HG03457 (cell line): ENCODE measurements at regions not wholly inside any gene's neighbourhood (a gene's known extent, or its start where the extent isn't known, plus 50 kb on each side); places are given as distances from the start of the nearest gene placed in this dataset.
"Not testable (repeated sequence)": the region's sequence is repeated elsewhere in the genome, so short reads cannot be mapped to it uniquely, and the experiment has no call there.

Experiments
- ATAC-seq: cut with Tn5 transposase; IDR thresholded peaks from one replicate; pipeline ENCODE4 v1.9.1; 2021; ENCODE audit warnings: moderate number of reproducible peaks; ENCODE audit not compliant: unreplicated experiment

DNA sequence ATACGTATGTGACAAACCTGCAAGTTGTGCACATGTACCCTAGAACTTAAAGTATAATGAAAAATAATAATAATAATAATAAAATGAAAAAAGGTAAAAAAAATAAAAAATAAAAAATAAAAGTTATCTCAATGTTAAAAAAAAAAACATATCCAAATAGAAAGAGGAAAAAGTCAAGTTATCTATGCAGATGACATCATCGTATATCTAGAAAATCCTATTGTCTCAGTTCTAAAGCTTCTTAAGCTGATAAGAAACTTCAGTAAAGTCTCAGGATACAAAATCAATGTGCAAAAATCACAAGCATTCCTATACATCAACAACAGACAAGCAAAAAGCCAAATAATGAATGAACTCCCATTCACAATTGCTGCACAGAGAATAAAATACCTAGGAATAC lies 466.6 kb upstream of the PHF14 start:
- no peak for ATAC-seq

DNA sequence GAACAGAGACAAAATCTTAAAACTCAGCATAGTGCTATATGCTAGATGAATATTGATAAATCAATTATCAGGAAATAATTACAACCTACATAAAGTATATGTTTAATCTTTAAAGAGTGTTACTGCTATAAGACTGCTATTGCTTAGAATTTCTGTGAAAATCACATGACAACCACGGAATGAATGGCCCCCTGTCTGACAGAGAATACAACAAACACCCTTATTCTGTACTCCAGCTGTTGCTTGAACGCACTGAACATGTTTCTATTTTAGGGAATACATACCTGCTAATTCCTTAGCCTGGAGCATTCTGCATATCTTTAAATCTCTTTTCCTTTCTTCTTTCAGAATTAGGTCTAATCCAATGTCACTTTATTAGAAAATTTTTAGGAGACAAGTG lies 452.4 kb upstream of the PHF14 start:
- no peak for ATAC-seq

- not testable (repeated sequence) for ATAC-seq
These were observed 440.2 kb upstream of the PHF14 start for GRCh38 chr7:10533429-10533828.

DNA sequence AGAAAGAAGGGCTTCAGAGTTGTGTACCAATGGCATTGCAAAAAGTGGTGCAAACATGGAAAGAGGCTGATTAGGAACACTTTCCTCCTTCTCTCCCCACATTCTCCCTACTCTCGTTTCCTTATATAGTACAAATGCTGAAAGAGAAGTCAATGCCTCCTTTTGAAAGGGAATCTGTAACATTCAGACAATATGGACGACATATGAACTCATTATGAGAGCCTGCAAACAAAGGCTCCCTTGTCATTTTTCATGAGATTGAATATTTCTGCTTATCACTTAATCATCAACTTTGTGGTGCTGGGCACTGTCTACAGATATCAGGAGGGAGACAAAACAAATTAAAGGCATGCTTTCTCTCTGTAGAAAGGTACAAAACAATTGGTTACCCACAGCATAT lies 437.1 kb upstream of the PHF14 start:
- ATAC-seq = no peak

GRCh38 chr7:10537764-10538163 lies 435.9 kb upstream of the PHF14 start:
- no peak for ATAC-seq

DNA sequence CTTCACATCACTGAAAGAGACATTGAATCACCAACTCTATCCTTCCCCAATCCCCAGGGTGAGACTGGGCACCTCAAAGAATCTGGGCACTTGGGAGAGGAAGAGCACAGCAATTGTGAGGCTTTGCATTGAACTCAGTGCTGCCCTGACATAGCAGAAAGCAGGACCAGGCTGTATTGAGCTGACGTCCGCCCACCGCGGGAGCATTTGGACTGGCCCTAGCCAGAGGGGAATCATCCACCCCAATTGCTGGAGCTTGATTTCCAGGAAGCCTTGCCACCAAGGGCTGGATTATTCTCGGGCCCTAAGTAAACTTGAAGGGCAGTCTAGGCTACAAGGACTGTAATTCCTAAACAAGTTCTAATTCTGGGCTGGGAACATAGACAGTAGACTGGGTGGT lies 416.3 kb upstream of the PHF14 start:
- ATAC-seq = no peak

- no peak for ATAC-seq
These were observed 413.2 kb upstream of the PHF14 start for GRCh38 chr7:10560497-10560896.

- no peak for ATAC-seq
These were observed 404.8 kb upstream of the PHF14 start for GRCh38 chr7:10568891-10569290.

- ATAC-seq = no peak
These were observed 401.9 kb upstream of the PHF14 start for GRCh38 chr7:10571759-10572158.

DNA sequence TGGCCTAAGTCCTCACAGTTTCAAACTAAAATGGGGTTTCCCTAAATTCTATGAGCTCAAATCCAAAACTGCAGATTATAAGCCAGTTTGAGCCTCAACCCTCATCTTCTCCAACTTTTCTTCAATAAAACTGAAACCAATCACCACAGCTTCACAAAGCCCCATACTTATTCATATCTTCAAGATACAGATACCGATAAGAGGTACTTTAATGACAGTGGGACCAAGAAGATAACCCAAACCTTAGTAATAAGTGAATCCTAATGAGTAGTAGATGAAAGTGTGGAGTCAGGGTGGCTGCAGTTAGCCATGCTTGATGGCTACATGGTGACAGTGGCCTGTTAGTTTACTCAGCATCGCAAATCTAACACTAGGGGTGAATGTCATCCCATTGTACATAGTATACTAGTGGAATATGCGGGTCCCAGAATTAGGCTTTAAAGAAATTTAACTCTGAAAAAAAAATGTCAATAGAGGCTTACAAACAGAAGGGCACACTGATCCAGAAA lies 395.8 kb upstream of the PHF14 start:
- ATAC-seq = no peak

DNA sequence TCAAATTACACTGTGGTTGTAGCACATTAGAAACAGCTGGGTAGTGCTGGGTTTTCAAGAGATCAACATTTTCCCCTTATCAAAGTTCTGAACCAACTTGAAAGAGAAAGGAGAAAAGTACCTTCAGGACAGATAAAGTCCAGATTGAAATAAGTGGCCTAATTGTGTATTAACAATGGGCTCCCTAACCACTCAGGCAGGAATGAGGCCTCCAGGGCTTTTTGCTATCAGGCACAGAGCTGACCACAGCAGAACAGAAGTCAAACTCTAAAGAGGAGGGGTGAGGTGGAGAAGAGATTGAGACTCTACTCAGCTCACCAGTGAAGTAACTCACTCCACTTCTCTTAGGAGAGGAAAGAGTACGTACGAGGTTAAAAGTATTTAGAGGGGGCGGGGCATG lies 394.1 kb upstream of the PHF14 start:
- no peak for ATAC-seq

DNA sequence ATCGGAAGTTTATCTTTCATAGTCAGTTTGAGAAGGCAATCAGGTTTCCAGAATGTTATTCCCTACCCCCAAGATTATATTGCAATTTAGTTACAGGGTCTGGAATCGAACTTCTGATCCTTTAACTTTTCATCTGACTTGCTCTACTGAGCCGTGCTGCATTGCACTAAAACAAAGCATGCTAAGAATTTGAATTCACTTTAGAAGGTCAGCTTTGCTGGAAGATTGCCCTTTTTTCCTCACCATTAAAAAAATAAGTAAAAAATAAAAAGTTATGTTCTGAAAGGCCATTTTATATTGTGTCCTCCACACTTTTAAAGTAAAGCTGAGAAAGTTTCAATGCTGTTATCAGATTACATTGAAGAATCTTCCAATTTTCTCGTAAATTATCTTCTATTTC lies 388.8 kb upstream of the PHF14 start:
- ATAC-seq = no peak

DNA sequence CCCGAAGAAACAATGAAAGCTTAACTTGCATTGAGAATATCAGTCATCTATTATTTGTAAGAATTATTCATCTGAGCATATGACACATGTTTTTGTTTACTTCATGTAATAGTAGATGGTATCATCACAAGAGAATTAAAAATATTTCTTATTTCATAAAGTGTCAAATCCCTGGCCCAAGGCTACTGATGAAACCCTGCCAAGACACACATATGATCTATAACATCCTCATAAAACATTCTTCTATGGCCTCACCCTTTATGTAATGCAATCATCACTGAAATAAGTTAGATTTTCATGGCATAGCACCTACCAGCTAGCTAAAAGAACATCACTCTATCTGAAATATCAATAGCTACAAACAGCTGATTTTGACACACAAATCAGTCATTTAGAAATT lies 385.6 kb upstream of the PHF14 start:
- ATAC-seq = no peak

- ATAC-seq = no peak
These were observed 381.1 kb upstream of the PHF14 start for GRCh38 chr7:10592604-10593003.

GRCh38 chr7:10593080-10593479 lies 380.6 kb upstream of the PHF14 start:
- no peak for ATAC-seq

DNA sequence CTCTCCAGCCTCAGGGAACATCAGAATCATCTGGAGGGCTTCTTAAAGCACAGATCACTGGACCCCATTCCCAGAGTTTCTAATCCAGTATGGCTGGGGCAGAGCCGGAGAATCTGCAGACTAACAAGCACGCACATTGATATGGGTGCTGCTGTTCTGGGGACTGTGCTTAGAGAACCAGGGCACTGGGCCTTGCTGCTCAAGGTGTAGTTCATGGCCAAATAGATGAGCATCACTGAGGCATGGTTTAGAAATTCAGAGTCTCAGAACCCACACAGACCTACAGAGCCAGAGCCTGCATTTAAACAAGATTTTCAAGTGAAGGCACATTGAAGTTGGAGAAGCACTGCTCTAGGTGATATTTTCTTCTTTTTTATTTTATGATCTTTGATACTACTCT lies 376.8 kb upstream of the PHF14 start:
- ATAC-seq = no peak

GRCh38 chr7:10604128-10604527 lies 369.5 kb upstream of the PHF14 start:
- ATAC-seq = no peak

DNA sequence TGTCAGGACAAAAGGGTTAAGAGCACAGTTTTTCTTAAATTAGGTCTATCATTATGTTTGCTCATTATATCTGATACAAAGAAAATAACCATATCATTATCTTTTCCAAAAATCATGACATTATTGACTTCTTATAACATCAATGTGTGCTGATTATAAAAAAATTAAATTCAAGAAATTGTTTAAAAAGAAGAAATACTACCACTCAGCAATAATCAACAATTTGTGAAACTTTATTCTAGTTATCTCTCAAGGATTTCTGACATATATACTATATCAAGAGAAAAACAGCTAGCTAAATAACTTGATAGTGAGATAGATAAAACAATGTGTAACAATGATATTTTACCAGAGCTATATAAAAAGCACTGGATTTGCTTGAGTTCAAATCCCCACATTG lies 360.7 kb upstream of the PHF14 start:
- no peak for ATAC-seq

DNA sequence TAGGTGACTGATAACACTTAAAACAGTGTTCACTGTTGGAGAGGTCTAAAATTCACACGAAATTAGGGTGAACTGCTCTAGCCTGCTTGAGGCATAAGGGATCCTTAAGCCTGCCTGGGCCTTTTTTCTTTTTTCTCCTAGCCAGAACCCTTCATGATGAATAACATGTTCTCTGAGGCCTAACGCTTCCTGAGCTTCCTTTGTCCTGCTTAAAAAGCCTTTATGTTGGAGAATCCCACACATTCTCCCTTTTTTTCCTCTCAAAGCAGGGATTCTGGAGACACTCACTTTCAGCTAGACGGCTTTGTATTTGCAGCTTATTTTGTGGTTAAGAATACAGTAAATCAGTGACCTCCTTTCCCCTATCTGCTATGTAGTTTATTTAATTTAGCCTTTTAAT lies 354.7 kb upstream of the PHF14 start:
- no peak for ATAC-seq

- no peak for ATAC-seq
These were observed 341.0 kb upstream of the PHF14 start for GRCh38 chr7:10632712-10633111.

DNA sequence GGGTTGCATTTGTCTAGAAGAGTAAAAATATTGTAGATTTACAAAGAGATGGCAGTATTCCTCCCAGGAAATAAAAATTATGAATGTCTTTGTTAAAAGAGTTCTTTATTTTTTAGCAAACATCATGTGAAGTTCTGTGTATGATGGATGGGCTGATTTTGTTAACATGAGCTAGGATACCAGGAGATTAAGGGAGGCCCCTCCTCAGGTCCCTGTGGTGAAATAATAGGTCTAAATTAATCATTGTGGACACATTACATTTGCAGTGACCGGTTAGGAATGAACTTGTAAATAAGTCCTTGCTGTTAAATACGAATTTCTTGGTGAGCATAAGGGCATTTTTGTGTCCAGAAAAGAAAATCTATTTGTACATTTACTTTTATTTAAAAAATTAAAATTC lies 339.4 kb upstream of the PHF14 start:
- ATAC-seq = no peak

DNA sequence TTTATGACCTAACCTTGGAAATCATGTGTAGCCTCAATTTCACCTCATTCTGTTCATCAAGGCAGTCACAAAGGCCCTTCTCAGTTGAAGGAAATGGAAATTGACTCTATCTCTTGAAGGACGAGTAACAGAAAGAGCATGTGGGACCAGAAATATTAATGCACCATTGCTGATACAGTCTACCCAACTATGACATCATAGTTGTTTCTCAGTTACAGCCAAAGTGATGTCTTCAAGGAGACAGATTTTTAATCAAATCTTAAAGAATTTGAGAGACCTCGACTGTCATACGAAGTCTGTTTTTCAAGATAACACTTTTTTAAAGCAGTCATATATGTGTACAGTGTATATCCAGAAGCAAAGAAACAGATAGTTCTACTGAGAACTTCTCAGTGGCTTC lies 335.7 kb upstream of the PHF14 start:
- no peak for ATAC-seq

DNA sequence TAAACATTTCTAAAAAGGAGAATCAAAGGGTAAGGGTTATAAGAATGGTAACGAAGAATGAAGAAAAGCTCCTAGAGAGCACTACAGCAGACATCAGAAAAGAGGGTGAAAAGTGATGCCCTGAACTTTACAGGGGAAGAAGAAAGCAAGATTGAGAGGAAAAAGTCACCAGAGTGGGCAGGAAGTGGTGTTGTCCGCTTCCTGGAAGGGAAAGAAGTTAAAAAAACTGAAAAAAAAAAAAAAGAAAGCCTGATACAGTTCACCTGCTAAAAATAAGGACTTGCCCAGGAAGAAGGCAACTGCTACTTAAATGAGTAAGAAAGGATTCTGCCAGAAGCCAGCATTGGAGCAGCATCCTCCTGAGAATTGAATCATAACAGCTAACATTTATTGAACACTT lies 330.1 kb upstream of the PHF14 start:
- no peak for ATAC-seq

- ATAC-seq = no peak
These were observed 328.8 kb upstream of the PHF14 start for GRCh38 chr7:10644849-10645248.
